Uterus (tissue), 3 donors: ENCODE measurements at regions not wholly inside any gene's neighbourhood (a gene's known extent, or its start where the extent isn't known, plus 50 kb on each side); places are given as distances from the start of the nearest gene placed in this dataset.
"Not testable (repeated sequence)": the region's sequence is repeated elsewhere in the genome, so short reads cannot be mapped to it uniquely, and the experiment has no call there.

Experiments
- DNase-seq, 2 donors: peaks; one replicate each; pipeline ENCODE4 v3.0.0-alpha.2; 2019 to 2020
- H3K27ac ChIP-seq, 2 donors: fragments of 200-600 bp; sonication (generic); 1 replicate in 1 of 2; 2 replicates in 1 of 2; pipeline ENCODE4 v1.5.1; 2016 to 2018
- H3K27me3 ChIP-seq, 2 donors: fragments of 200-600 bp; sonication (generic); one replicate each; pipeline ENCODE4 v1.5.1; 2018 to 2019; ENCODE audit warnings: control low read depth in 1 of 2
- H3K36me3 ChIP-seq, 2 donors: fragments of 200-600 bp; sonication (generic); one replicate each; pipeline ENCODE4 v1.5.1; 2019; ENCODE audit warnings: control low read depth in 1 of 2
- H3K4me1 ChIP-seq, 2 donors: fragments of 200-600 bp; sonication (generic); one replicate each; pipeline ENCODE4 v1.5.1; 2018 to 2019; ENCODE audit warnings: control low read depth in 1 of 2
- H3K4me3 ChIP-seq, 2 donors: fragments of 200-600 bp; sonication (generic); 1 replicate in 1 of 2; 2 replicates in 1 of 2; pipeline ENCODE4 v1.5.1; 2018 to 2019; ENCODE audit warnings: mild to moderate bottlenecking in 1 of 2
- H3K9me3 ChIP-seq, 2 donors: fragments of 200-600 bp; sonication (generic); one replicate each; pipeline ENCODE4 v1.5.1; 2019; ENCODE audit warnings: control low read depth in 1 of 2
- CTCF ChIP-seq, 4 experiments: fragments of 200-600 bp in 2 of 4; fragments of 450-650 bp in 2 of 4; sonication (generic) in 2 of 4; IDR thresholded peaks; one replicate each; pipeline ENCODE4 v1.5.1; 2016 to 2019; ENCODE audit warnings: antibody characterized with exemption in 4 of 4, mild to moderate bottlenecking in 2 of 4, moderate library complexity in 1 of 4
- POLR2A ChIP-seq, 2 donors: fragments of 450-650 bp; IDR thresholded peaks; one replicate each; pipeline ENCODE4 v1.6.1; 2016; ENCODE audit warnings: antibody characterized with exemption in 2 of 2, mild to moderate bottlenecking in 1 of 2, moderate library complexity in 1 of 2
- intact Hi-C: fragments of 100-400 bp; cut with DNase I; formaldehyde crosslinking; loops from one replicate; pipeline ENCODE4 v1.15.1; 2023; ENCODE audit warnings: low total_unique reads
- donor health status: DM: yes; HTN: yes; CAD: no.

GRCh38 chr10:70987396-70988130 lies 99.2 kb upstream of the PCBD1 start:
- TF ChIP-seq CTCF (IDR thresholded peaks at IDR 0.05) (no peak), POLR2A (IDR thresholded peaks at IDR 0.05) (no peak)
- no peaks in the 10 kb centered on the region for H3K4me1 ChIP-seq
- DNase-seq = no peak
- no peaks in the 10 kb centered on the region for H3K9me3 ChIP-seq
- intact Hi-C loops = no loop called here
- H3K27ac ChIP-seq = no peak overlapping the region
- H3K27me3 ChIP-seq = no peaks in the 10 kb centered on the region
- H3K36me3 ChIP-seq = no peaks in the 10 kb centered on the region
- H3K4me3 ChIP-seq = no peak overlapping the region

- H3K9me3 ChIP-seq, H3K36me3 ChIP-seq, H3K4me1 ChIP-seq, H3K27ac ChIP-seq, DNase-seq, H3K27me3 ChIP-seq, H3K4me3 ChIP-seq, intact Hi-C loops: not testable (repeated sequence)
Measured at GRCh38 chr10:70990156-70990555, 101.8 kb upstream of the PCBD1 start.

DNA sequence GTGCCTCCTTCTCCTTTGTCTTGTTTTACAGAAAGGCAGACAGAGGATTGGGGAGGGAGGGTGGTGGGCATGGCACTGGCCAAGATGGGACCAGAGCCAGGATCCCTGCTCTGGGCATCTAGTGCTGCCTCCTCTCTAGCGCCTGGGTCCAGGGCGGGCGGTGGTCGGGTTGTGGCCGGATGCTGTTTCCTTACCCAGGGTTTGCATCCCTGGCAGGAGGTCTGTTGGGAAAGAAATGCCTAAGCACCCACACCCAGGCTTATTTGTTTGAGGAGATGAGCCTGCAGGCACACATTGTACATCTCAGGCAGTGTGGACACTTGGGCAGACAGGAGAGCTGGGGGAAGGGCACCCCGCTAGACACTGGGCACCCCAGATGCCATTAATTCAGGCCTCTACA lies 102.3 kb upstream of the PCBD1 start:
- Histone ChIP-seq H3K27me3 (no peaks in the 10 kb centered on the region), H3K9me3 (no peaks in the 10 kb centered on the region), H3K27ac (no peak overlapping the region), H3K36me3 (no peaks in the 10 kb centered on the region), H3K4me1 (no peaks in the 10 kb centered on the region), H3K4me3 (no peak overlapping the region)
- no peak for TF ChIP-seq CTCF (IDR thresholded peaks at IDR 0.05)
- no peak for TF ChIP-seq POLR2A (IDR thresholded peaks at IDR 0.05)
- no peak for DNase-seq
- intact Hi-C loops = no loop called here

DNA sequence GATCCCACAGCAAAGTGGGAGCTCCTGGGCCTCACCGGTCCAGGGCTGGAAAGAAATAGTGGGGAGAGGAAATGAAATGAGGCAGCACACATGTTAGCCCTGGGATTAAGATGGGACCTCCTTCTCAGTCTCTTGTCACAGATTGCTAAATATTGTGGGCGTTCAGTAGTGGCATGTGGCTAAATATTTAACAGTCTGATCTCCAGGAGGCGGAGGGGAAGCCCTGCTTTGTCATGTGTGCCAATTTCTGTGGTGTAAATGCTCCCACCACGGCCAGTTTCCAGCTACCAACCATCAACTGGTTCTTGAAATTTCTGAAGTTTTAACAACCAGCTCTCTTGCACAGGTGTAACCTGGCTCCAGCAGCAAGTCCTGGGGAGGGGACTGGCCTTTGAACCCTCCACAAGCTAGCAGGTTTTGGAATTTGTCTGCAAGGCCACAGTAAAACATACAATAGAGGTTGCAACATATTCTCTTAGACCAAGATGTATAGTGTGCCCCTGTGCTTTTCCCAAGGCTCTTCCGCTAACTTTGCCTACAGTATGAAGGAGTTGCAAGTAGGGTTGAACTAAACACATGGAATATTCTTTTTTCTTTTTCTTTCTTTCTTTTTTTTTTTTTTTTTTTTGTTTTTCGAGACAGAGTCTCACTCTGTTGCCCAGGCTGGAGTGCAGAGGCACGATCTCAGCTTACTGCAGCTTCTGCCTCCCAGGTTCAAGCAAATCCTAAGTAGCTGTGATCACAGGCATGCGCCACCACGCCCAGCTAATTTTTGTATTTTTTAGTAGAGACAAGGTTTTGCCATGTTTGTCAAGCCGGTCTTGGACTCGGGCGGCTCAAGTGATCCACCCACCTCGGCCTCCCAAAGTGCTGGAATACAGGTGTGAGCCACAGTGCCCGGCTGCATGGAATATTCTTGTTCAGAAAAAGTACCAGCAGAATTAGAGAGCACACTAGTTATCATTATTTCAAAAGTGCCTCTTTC lies 103.1 kb upstream of the PCBD1 start:
- H3K27me3 ChIP-seq = no peaks in the 10 kb centered on the region
- no peaks in the 10 kb centered on the region for H3K9me3 ChIP-seq
- H3K4me1 ChIP-seq = no peaks in the 10 kb centered on the region
- intact Hi-C loops = no loop called here
- H3K36me3 ChIP-seq = no peaks in the 10 kb centered on the region
- H3K4me3 ChIP-seq = no peak overlapping the region
- TF ChIP-seq CTCF (IDR thresholded peaks at IDR 0.05) (no peak), POLR2A (IDR thresholded peaks at IDR 0.05) (no peak)
- no peak for DNase-seq
- no peak overlapping the region for H3K27ac ChIP-seq

- Histone ChIP-seq H3K4me3 (no peak overlapping the region), H3K36me3 (no peaks in the 10 kb centered on the region), H3K9me3 (no peaks in the 10 kb centered on the region), H3K27ac (no peak overlapping the region), H3K27me3 (no peaks in the 10 kb centered on the region), H3K4me1 (no peaks in the 10 kb centered on the region)
- intact Hi-C loops = no loop called here
- DNase-seq = no peak
- TF ChIP-seq CTCF (IDR thresholded peaks at IDR 0.05) (no peak), POLR2A (IDR thresholded peaks at IDR 0.05) (no peak)
Measured at GRCh38 chr10:70992436-70992835, 104.1 kb upstream of the PCBD1 start.
